AG09319 (cell line): ENCODE measurements at regions not wholly inside any gene's neighbourhood (a gene's known extent, or its start where the extent isn't known, plus 50 kb on each side); places are given as distances from the start of the nearest gene placed in this dataset.

Experiments
- DNase-seq: peaks from one replicate; pipeline ENCODE4 v3.0.0-alpha.2; 2010; ENCODE audit warnings: low read depth; ENCODE audit errors: extremely low read depth
- TF ChIP-seq, protein P1 (sequence below): IDR thresholded peaks from 2 replicates; pipeline ENCODE4 v1.5.1; 2011; ENCODE audit warnings: low read depth, mild to moderate bottlenecking, inconsistent platforms, low read length, moderate library complexity

DNA sequence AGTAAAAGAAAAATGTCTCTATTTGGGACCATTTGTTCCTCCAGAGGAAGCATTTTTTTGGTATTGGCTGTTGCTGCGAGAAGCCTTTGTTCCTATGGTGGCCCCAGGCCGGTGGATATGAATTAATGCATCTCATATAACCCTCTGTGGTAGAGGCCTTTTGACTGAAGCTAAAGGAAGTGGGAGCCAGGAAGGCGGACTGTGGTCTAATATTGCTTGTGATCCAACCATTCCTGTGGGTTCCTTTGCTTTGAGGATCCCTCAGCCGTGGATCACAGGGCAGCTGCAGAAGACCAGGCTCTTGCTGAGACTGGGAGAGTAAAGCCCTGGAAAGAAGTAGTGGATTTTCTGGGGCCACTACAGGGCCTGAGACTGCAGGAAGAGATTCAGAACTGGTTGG, 68.3 kb upstream of the NAV2 start:
- TF ChIP-seq, protein P1, sequence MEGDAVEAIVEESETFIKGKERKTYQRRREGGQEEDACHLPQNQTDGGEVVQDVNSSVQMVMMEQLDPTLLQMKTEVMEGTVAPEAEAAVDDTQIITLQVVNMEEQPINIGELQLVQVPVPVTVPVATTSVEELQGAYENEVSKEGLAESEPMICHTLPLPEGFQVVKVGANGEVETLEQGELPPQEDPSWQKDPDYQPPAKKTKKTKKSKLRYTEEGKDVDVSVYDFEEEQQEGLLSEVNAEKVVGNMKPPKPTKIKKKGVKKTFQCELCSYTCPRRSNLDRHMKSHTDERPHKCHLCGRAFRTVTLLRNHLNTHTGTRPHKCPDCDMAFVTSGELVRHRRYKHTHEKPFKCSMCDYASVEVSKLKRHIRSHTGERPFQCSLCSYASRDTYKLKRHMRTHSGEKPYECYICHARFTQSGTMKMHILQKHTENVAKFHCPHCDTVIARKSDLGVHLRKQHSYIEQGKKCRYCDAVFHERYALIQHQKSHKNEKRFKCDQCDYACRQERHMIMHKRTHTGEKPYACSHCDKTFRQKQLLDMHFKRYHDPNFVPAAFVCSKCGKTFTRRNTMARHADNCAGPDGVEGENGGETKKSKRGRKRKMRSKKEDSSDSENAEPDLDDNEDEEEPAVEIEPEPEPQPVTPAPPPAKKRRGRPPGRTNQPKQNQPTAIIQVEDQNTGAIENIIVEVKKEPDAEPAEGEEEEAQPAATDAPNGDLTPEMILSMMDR = no peak

DNA sequence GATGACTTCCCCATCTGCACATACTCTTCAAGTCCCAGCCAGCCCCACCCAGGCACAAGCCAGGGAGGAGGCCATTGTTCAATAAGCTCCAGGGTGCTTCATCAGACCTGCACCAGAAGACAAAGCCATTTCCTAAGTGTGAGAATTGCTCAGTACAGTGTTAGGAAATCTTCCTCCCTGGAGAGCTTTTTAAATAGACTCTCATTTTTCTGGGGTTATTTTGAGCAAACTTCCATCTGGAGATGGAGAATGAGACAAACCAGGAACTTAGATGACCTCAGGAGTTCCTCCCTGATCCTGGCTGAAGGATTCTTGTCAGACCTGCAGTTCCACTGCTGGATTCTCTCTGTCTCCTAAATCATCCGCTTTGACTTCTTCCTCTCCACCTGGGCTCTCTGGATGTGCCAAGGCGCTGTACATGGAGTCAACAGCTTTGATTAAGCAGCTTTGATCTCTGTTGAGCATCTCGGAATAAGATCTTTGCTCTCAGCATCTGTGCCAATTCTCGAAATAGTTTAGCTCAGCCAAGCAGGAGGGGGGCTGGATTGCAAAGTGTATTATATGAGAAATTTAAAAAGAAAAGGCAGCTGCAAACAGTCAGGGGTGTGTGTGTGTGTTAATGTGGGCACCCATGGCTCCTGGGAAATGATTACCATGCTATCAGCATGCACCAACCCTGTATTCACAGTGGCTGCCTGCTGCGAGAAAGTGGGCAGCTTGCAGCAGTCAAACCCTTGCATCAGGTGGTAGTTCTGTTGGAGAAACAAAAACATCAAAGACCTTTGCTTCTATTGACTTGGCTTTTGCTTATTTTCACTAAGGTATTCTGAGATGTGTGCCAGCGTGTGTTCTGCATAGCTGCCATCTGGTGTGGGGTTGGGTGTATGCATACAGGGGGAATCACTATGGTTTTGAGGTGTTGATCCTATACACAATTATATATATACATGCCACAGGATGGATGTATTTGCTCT, 70.2 kb upstream of the NAV2 start:
- DNase-seq = no peak
- TF ChIP-seq, protein P1 = no peak

More for the DNA sequence above, 68.3 kb upstream of the NAV2 start:
- no peak for DNase-seq

DNA sequence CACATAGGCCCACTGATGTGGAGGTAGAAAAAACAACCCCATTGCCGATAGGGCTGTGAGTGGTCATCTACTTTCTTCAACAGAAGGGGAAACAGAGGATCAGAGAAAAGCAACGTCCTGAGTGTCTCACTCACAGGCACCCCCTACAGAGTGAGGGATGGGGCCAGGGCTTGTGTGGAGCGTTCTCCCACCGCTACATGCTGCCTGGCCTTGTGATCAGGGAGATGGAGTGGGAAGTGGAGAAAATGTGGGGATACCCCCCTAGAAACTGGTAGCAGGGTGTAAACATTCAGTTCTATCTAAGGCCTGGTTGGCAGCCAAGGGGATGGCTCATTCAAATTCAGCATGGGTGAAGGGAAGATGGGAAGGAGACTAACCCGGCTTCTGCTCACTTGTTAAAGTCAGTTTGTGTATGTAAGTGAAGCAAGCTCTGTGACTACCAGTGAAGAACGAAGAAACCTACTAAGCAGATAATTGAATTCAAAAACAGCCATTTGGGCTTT, 73.0 kb upstream of the NAV2 start:
- TF ChIP-seq, protein P1 = no peak
- DNase-seq = no peak

DNA sequence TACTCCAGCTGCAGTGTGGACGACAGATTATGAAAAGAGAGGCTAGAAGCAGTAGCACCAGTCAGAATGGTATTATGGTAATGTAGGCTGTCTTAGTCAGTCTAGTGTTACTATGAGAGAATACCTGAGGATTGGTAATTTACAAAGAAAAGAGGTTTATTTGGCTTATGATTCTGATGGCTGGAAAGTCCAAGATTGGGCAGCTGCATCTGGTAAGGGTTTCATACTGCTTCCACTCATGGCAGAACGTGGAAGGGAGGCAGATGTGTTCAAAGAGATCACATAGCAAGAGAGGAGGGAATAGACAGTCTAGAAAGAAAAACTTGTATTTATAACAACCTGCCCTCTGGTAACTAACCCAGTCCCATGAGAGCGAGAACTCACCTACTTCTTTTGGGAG, 77.3 kb upstream of the NAV2 start:
- TF ChIP-seq, protein P1 = no peak
- DNase-seq = no peak

DNA sequence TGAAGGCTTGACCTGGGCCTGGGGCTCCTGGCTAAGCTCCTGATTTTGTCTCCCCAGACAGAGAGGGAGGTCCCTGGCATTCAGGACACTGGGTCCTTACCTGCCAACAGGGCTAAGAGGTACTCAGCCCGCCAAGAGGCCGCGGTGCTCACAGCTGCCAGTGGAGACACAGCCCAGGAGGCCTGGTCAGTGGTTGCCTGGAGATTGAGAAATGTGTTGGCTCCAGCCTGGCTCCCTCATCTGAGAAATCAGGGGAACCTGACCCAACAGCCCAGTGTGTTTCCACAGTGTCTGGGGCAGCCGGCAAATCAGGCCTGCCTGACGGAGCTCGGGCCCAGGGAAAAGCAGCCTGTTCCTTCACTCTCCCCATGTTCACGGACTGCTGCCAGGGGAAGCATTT, 79.4 kb upstream of the NAV2 start:
- no peak for DNase-seq
- TF ChIP-seq, protein P1 = no peak

DNA sequence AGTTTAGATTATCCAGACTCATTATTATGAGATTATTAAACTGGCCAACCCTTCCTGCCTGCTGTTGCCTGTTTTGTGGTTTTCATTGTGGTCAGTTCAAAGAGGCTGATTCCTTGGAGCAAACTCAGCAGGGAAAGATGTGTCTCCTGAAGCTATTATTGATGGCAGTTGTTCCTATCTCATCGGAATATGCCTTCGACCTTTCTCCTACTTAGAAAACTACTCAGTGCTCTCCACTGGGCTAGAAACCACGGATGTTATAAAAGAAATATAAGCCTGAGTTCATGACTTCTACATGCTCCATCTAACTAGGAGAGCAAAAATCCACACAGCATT, 80.2 kb upstream of the NAV2 start:
- DNase-seq = no peak
- TF ChIP-seq, protein P1 = no peak

DNA sequence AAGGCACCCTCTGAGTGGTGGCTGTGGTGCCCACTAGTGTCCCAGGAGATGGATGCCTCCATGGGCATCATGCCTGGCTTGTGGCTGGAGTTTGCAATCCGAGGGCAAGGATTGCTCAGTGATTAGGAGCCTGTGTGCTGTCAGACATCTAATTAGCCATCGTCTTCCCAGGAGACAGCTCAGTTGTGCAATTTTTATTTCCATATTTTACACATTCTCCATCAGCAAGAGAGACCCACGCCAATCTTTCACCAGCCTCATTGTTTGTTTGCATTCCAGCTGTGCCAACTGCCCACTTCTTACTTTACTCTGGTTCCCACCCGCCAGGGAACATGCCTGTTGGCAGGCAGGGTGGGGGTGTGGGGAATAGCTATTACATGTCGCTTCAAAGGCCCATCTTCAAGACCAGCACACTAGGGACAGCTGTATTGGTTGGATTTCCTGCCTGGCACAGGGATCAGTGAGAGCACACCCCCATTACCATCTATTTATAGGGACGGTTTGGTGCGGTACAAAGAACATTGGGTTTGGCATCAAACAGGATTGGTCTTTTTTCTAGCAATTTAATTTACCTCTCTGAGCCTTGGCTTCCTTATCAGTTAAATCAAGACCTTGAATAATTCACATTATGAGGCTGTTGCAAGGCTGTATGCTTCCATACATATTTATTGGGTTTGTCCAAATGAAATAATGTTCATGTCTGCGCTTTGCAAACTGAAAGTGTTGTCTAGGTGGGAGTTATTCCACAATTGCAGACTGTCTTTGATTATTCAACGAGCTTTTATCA, 80.7 kb upstream of the NAV2 start:
- DNase-seq = no peak
- TF ChIP-seq, protein P1 = no peak
